Common myeloid progenitor, CD34-positive (primary cell): ENCODE measurements at regions not wholly inside any gene's neighbourhood (a gene's known extent, or its start where the extent isn't known, plus 50 kb on each side); places are given as distances from the start of the nearest gene placed in this dataset.

Experiments
- CTCF ChIA-PET: fragments of 350-600 bp; sonication (Branson Sonifier 250); formaldehyde crosslinking; loops from one replicate; lab custom pipeline; 2021; ENCODE audit warnings: antibody characterized with exemption; lab: Charles Lee
- POLR2A ChIA-PET: fragments of 350-600 bp; sonication (Branson Sonifier 250); formaldehyde crosslinking; loops from one replicate; lab custom pipeline; 2021; ENCODE audit warnings: antibody characterized with exemption; lab: Charles Lee
- DNase-seq, 3 donors: peaks; one replicate each; pipeline versions ENCODE4 v3.0.0 to v3.0.0-alpha.2; 2013
- H3K27ac ChIP-seq, 2 experiments: 1 replicate in 1 of 2; 2 replicates in 1 of 2; pipeline ENCODE4 v1.7.0; 2013; ENCODE audit warnings: inconsistent platforms in 2 of 2, low read length in 2 of 2, mild to moderate bottlenecking in 2 of 2, low read depth in 1 of 2, moderate library complexity in 1 of 2; ENCODE audit not compliant: severe bottlenecking in 2 of 2, insufficient read depth in 1 of 2, poor library complexity in 1 of 2
- H3K27me3 ChIP-seq, 5 experiments: replicated peaks in 2 of 5; 1 replicate in 3 of 5; 2 replicates in 2 of 5; pipeline versions ENCODE4 v1.6.1 to v1.7.0; 2013; ENCODE audit warnings: low read length in 4 of 5, mild to moderate bottlenecking in 2 of 5, moderate library complexity in 2 of 5, inconsistent platforms in 1 of 5; ENCODE audit not compliant: insufficient read depth in 5 of 5, control insufficient read depth in 4 of 5
- H3K36me3 ChIP-seq, 4 experiments: 1 replicate in 2 of 4; 2 replicates in 2 of 4; pipeline versions ENCODE4 v1.6.1 to v1.7.0; 2013; ENCODE audit warnings: low read length in 3 of 4, control low read depth in 1 of 4, mild to moderate bottlenecking in 1 of 4; ENCODE audit not compliant: control insufficient read depth in 4 of 4, insufficient read depth in 4 of 4
- H3K4me1 ChIP-seq, 4 experiments: 1 replicate in 3 of 4; 2 replicates in 1 of 4; pipeline versions ENCODE4 v1.6.1 to v1.7.1; 2013; ENCODE audit warnings: low read length in 3 of 4, mild to moderate bottlenecking in 3 of 4, control low read depth in 1 of 4, inconsistent platforms in 1 of 4, moderate library complexity in 1 of 4; ENCODE audit not compliant: control insufficient read depth in 4 of 4, insufficient read depth in 4 of 4; ENCODE audit errors: control extremely low read depth in 1 of 4
- H3K4me3 ChIP-seq, 7 experiments: 1 replicate in 4 of 7; 2 replicates in 3 of 7; pipeline versions ENCODE4 v1.5.1 to v1.7.0; 2013; ENCODE audit warnings: mild to moderate bottlenecking in 7 of 7, low read length in 6 of 7, moderate library complexity in 6 of 7, inconsistent platforms in 2 of 7, low read depth in 2 of 7, control low read depth in 1 of 7; ENCODE audit not compliant: insufficient read depth in 4 of 7, control insufficient read depth in 1 of 7; ENCODE audit errors: extremely low read depth in 1 of 7
- H3K9me3 ChIP-seq, 5 experiments: 1 replicate in 4 of 5; 2 replicates in 1 of 5; pipeline versions ENCODE4 v1.6.1 to v1.7.1; 2013; ENCODE audit warnings: low read length in 4 of 5, mild to moderate bottlenecking in 2 of 5, inconsistent platforms in 1 of 5, low read depth in 1 of 5, moderate library complexity in 1 of 5; ENCODE audit not compliant: control insufficient read depth in 4 of 5, insufficient read depth in 2 of 5; ENCODE audit errors: control extremely low read depth in 1 of 5
- WGBS: methylation state at CpG from one replicate; pipeline ENCODE4 v1.1.5; 2013; ENCODE audit not compliant: insufficient coverage; 5-methylcytosine and 5-hydroxymethylcytosine counted together

DNA sequence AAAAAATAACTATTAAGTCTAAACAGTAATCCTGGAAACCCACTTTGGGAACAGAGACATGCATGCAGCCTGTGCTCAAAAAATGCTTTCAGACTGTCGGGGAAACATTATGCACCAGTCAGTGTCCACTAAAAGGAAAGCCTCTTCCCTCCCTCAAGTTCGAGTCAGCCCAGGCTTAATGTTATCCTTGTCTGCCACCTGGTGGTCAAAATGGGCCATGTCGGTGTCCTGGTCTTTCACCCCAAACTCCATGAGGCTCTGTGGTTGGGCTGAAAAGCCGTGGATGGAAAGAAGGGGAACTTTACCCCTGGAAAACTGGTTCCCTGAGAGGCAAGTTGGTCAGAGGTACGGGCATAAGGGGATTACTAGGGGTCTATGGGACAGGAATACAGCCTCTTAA lies 88.4 kb upstream of the ZNF492 start:
- ChIA-PET CTCF (no interaction called here), POLR2A (no interaction called here)
- Histone ChIP-seq H3K27me3 (no peaks in the 10 kb centered on the region), H3K36me3 (no peaks in the 10 kb centered on the region), H3K9me3 (peaks cover 0 to 29% (median 5%) of the 10 kb centered on the region in 5 experiments), H3K27ac (no peak overlapping the region), H3K4me3 (no peak overlapping the region), H3K4me1 (no peaks in the 10 kb centered on the region)
- WGBS: 11% methylated on average over 5 of the region's 5 CpGs
- DNase-seq: peak; percentile 38 to 59 (median 41)

DNA sequence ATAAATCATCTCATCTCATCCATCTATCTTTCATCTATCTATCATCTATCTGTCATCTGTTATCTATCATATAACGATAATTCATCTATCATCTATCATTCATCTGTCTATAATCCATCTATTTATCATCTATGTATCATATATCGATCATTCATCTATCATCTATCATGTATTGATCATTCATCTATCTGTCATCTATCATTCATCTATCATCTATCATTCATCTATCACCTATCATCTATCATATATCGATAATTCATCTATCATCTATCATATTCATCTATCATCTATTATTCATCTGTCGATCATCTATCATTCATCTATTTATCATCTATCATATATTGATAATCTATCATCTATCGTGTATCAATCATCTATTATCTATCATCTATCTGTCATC lies 100.4 kb upstream of the ZNF492 start:
- peaks cover 0 to 11% (median 9%) of the 10 kb centered on the region in 5 experiments for H3K9me3 ChIP-seq
- H3K4me3 ChIP-seq: no peak overlapping the region
- CTCF ChIA-PET: no interaction called here
- 96% methylated on average over 5 of the region's 5 CpGs for WGBS
- peaks cover 0 to 2% (median 0%) of the 10 kb centered on the region in 4 experiments for H3K4me1 ChIP-seq
- peaks cover 0 to 16% (median 0%) of the 10 kb centered on the region in 5 experiments for H3K27me3 ChIP-seq
- H3K36me3 ChIP-seq: no peaks in the 10 kb centered on the region
- no peak overlapping the region for H3K27ac ChIP-seq
- POLR2A ChIA-PET: no interaction called here
- no peak for DNase-seq

DNA sequence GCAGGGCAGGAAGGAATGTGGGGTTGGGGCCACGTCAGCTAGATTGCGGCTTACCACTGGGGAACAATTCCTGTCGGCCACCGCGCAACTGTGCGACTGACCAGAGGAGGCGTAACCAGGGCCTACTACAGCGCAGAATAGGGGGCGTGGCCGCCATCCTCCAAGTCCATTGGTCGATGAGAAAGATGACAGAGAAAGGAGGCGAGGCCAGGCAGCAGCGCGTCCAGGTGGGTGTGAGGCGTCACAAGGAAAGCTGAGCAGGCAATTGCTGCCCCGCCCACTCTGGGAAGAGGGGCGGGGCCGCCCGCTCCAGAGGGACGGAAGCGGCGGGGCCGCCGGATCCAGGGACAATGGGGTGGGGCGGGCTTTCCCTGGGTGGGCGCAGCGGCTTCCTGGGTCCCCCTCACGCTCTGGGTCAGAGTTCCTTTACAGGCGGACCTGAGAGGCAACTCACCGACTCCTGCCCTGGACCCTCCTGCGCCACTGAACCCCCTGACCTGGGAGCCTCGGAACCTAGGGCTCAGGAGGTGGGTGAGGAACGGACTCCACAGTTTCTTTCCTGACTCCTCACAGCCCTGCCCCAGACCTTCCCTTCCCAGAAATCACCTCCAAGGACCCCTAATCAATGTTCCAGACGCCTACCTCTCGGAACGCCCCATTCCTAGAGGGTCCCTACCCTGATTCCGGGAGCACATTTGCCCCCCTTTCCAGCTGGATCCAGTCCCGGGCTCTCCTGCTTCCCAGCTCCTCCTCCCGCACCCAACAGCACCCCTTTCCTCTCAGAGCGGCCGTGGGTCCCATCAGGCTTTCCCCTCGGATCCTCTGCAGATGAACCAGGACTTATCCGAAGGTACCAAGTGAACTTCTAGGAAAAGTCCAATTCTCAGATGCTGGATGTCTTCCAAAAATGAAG lies 101.5 kb upstream of the ZNF492 start:
- H3K27ac ChIP-seq: no peak overlapping the region
- DNase-seq: peak; percentile 4 to 43 (median 31)
- POLR2A ChIA-PET: no interaction called here
- peak overlapping the region in 1 of 7 experiments; percentile 58 for H3K4me3 ChIP-seq
- H3K9me3 ChIP-seq: peaks cover 1 to 11% (median 9%) of the 10 kb centered on the region in 5 experiments
- peaks cover 0 to 2% (median 0%) of the 10 kb centered on the region in 4 experiments for H3K4me1 ChIP-seq
- peaks cover 0 to 16% (median 0%) of the 10 kb centered on the region in 5 experiments for H3K27me3 ChIP-seq
- no peaks in the 10 kb centered on the region for H3K36me3 ChIP-seq
- CTCF ChIA-PET: no interaction called here
- WGBS: 6% methylated on average over 28 of the region's 43 CpGs

DNA sequence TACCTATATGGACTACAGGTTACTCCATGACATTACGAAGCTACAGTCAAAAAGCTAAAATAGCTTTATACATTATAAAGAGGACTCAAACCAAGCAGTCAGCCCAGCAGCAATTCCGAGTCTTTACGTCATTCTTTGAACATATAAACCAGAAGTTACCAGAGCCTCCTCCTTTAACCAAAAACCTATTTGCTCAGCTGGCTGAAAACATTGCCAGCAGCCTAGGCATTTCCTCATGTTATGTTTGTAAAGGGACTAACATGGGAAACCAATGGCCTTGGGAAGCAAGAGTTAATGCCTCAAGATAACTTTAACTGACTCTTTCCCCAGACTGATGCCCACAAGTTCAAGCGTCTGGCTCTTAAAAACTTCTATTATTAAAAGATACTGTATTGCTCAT lies 104.1 kb upstream of the ZNF492 start:
- no peaks in the 10 kb centered on the region for H3K36me3 ChIP-seq
- H3K27ac ChIP-seq: no peak overlapping the region
- CTCF ChIA-PET: no interaction called here
- peaks cover 0 to 16% (median 0%) of the 10 kb centered on the region in 5 experiments for H3K27me3 ChIP-seq
- DNase-seq: no peak
- WGBS: 100% methylated on average over 3 of the region's 4 CpGs
- POLR2A ChIA-PET: no interaction called here
- H3K4me1 ChIP-seq: peaks cover 0 to 2% (median 0%) of the 10 kb centered on the region in 4 experiments
- peaks cover 1 to 20% (median 11%) of the 10 kb centered on the region in 5 experiments for H3K9me3 ChIP-seq
- no peak overlapping the region for H3K4me3 ChIP-seq

DNA sequence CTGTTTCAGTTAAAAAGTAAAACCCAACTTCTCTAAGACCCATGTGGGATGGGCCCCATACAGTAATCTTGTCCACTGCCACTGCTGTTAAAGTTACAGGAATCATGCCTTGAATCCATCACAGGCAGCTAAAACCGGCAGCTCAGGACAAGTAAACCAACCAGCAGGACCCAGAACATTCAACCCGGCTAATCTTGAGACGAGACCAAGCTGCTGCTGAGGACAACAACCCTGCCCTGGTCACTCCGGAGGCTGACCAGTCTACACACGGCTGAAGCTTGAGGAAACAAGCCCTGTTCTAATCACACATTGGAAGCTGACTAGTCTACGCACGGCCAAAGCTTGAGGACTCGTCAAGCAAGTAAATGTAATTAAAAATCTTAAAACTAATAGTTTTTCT lies 105.2 kb upstream of the ZNF492 start:
- CTCF ChIA-PET: no interaction called here
- no peak for DNase-seq
- POLR2A ChIA-PET: no interaction called here
- peaks cover 0 to 2% (median 0%) of the 10 kb centered on the region in 4 experiments for H3K4me1 ChIP-seq
- peaks cover 1 to 22% (median 16%) of the 10 kb centered on the region in 5 experiments for H3K9me3 ChIP-seq
- WGBS: 54% methylated on average over 5 of the region's 8 CpGs
- no peak overlapping the region for H3K4me3 ChIP-seq
- no peaks in the 10 kb centered on the region for H3K36me3 ChIP-seq
- no peak overlapping the region for H3K27ac ChIP-seq
- H3K27me3 ChIP-seq: peaks cover 0 to 16% (median 0%) of the 10 kb centered on the region in 5 experiments

DNA sequence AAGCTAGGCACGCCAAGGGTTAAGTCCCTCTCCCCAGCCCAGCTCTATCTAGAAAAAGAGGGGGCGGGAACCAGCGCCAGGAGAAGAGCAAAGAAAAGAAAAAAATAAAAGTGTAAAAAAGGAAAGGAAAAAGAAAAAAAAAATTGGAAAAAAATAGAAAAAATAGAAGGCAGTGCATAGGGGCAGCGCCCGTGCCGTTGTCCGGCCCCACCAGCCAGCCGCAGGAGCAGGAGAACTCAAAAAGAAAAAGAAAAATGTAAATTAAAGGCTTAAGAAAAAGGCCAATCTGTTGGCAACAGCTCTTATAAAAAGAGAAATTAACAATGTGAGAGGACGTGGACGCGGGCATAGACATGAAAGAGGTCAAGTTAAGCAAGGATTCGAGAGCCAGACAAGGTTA lies 105.4 kb upstream of the ZNF98 start:
- Histone ChIP-seq H3K27ac (no peak overlapping the region), H3K4me3 (no peak overlapping the region), H3K27me3 (peaks cover 0 to 9% (median 0%) of the 10 kb centered on the region in 5 experiments), H3K36me3 (no peaks in the 10 kb centered on the region), H3K4me1 (peaks cover 0 to 2% (median 0%) of the 10 kb centered on the region in 4 experiments), H3K9me3 (peaks cover 0 to 27% (median 14%) of the 10 kb centered on the region in 5 experiments)
- 64% methylated on average over 4 of the region's 12 CpGs for WGBS
- POLR2A ChIA-PET: no interaction called here
- no peak for DNase-seq
- CTCF ChIA-PET: no interaction called here

DNA sequence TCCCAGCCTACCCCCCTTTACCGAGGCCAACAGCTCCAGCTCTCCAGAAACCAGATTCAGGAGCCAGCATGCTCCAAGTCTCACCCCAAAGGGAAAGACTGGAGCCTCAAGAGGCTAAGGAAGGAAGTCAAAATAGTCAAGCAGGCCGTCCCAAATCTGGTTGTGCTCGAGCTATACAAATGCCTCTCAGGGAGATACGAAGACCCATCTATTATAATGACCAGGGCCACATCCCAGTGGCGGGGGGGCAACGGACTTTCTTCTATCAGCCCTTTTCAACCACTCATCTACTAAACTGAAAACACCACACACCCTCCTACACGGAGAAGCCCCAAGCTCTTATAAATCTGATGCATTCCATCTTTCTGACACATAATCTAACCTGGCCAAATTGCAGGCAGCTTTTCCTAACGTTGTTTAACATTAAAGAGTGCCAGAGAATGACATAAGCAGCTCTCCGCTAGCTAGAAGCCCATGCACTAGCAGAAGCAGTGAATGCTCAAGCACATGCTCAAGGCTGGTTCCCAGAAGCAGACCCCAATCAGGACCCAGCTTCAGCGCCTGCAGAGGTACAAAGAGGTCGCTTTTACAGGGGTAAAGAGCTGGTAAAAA lies 104.6 kb upstream of the ZNF98 start:
- H3K4me3 ChIP-seq: no peak overlapping the region
- WGBS: 56% methylated on average over 10 of the region's 11 CpGs
- POLR2A ChIA-PET: no interaction called here
- CTCF ChIA-PET: no interaction called here
- peaks cover 0 to 19% (median 12%) of the 10 kb centered on the region in 5 experiments for H3K9me3 ChIP-seq
- H3K36me3 ChIP-seq: no peaks in the 10 kb centered on the region
- no peaks in the 10 kb centered on the region for H3K4me1 ChIP-seq
- H3K27me3 ChIP-seq: peaks cover 0 to 2% (median 0%) of the 10 kb centered on the region in 5 experiments
- no peak for DNase-seq
- H3K27ac ChIP-seq: no peak overlapping the region
